ENCODE measurements at regions not wholly inside any gene's neighbourhood (a gene's known extent, or its start where the extent isn't known, plus 50 kb on each side); places are given as distances from the start of the nearest gene placed in this dataset.

GRCh38 chr1:58064166-58064565 is 482.4 kb downstream of the OMA1 start:
- Histone ChIP-seq H3K36me3 (ENCODE audit: control insufficient read depth in 1 of 2, insufficient read depth in 2 of 2, low read length in 2 of 2) (no peaks in the 10 kb centered on the region), H2AFZ (ENCODE audit: low read depth, low read length, poor library complexity, severe bottlenecking) (no peak overlapping the region), H3K4me2 (ENCODE audit: low read length) (no peak overlapping the region), H3K79me2 (ENCODE audit: insufficient read depth, low read length) (no peaks in the 10 kb centered on the region), H3K27ac (ENCODE audit: low read depth, low read length) (no peak overlapping the region), H3K9me3 (ENCODE audit: control insufficient read depth in 1 of 2, insufficient read depth in 1 of 2, low read depth in 1 of 2, low read length in 2 of 2) (no peaks in the 10 kb centered on the region), H3K9me2 (ENCODE audit: insufficient read depth) (no peaks in the 10 kb centered on the region), H3K27me3 (ENCODE audit: insufficient read depth, low read length) (peaks cover 3% of the 10 kb centered on the region; the same call in 1 of the 2 replicates), H3K4me1 (ENCODE audit: control insufficient read depth in 1 of 2, insufficient read depth in 2 of 2, low read length in 2 of 2) (no peaks in the 10 kb centered on the region), H3K9ac (ENCODE audit: low read length) (no peak overlapping the region), H3K4me3 (replicated peaks in 1 of 2; ENCODE audit: low read depth in 1 of 2, low read length in 2 of 2) (no peak overlapping the region), H4K20me1 (ENCODE audit: insufficient read depth) (no peaks in the 10 kb centered on the region)
- no TSS peak for BruUV-seq (replicated peaks)
- CTCF ChIA-PET: no interaction called here
- intact Hi-C loops (cut with micrococcal nuclease): no loop called here
- RAD21 ChIA-PET (ENCODE audit: low non-redundant PET in 1 of 2, low total read pairs in 2 of 2, uncharacterized antibody in 2 of 2, unreplicated experiment in 2 of 2): no interaction called here
- POLR2A ChIA-PET: no interaction called here
- DNase-seq (ENCODE audit: low read depth, low spot score): no peak
- no peak for ATAC-seq
- TF ChIP-seq CBX3 (IDR thresholded peaks at IDR 0.05; ENCODE audit: low read depth) (no peak), SRF (IDR thresholded peaks at IDR 0.05; ENCODE audit: low read depth) (no peak), CEBPB (IDR thresholded peaks at IDR 0.05; ENCODE audit: low read depth) (no peak), FOSL1 (IDR thresholded peaks at IDR 0.05; ENCODE audit: low read depth) (no peak), ZNF274 (IDR thresholded peaks at IDR 0.05; ENCODE audit: low read depth, low read length) (no peak), EZH2 (IDR thresholded peaks at IDR 0.05) (no peak), EZH2phosphoT487 (IDR thresholded peaks at IDR 0.05; ENCODE audit: borderline replicate concordance) (no peak), YY1 (IDR thresholded peaks at IDR 0.05; ENCODE audit: extremely low read depth, insufficient replicate concordance, low read depth, low read length) (no peak), CTCF (IDR thresholded peaks at IDR 0.05 in 2 of 3, conservative IDR thresholded peaks at IDR 0.05 in 1 of 3; ENCODE audit: borderline replicate concordance in 1 of 3, insufficient read depth in 1 of 3, low read depth in 2 of 3, low read length in 2 of 3) (no peak), ZFX (IDR thresholded peaks at IDR 0.05) (no peak)
- TF ChIP-seq, protein P1, sequence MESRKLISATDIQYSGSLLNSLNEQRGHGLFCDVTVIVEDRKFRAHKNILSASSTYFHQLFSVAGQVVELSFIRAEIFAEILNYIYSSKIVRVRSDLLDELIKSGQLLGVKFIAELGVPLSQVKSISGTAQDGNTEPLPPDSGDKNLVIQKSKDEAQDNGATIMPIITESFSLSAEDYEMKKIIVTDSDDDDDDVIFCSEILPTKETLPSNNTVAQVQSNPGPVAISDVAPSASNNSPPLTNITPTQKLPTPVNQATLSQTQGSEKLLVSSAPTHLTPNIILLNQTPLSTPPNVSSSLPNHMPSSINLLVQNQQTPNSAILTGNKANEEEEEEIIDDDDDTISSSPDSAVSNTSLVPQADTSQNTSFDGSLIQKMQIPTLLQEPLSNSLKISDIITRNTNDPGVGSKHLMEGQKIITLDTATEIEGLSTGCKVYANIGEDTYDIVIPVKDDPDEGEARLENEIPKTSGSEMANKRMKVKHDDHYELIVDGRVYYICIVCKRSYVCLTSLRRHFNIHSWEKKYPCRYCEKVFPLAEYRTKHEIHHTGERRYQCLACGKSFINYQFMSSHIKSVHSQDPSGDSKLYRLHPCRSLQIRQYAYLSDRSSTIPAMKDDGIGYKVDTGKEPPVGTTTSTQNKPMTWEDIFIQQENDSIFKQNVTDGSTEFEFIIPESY (IDR thresholded peaks at IDR 0.05; ENCODE audit: extremely low read depth, insufficient replicate concordance, low read length): no peak
- TF ChIP-seq, protein P2, sequence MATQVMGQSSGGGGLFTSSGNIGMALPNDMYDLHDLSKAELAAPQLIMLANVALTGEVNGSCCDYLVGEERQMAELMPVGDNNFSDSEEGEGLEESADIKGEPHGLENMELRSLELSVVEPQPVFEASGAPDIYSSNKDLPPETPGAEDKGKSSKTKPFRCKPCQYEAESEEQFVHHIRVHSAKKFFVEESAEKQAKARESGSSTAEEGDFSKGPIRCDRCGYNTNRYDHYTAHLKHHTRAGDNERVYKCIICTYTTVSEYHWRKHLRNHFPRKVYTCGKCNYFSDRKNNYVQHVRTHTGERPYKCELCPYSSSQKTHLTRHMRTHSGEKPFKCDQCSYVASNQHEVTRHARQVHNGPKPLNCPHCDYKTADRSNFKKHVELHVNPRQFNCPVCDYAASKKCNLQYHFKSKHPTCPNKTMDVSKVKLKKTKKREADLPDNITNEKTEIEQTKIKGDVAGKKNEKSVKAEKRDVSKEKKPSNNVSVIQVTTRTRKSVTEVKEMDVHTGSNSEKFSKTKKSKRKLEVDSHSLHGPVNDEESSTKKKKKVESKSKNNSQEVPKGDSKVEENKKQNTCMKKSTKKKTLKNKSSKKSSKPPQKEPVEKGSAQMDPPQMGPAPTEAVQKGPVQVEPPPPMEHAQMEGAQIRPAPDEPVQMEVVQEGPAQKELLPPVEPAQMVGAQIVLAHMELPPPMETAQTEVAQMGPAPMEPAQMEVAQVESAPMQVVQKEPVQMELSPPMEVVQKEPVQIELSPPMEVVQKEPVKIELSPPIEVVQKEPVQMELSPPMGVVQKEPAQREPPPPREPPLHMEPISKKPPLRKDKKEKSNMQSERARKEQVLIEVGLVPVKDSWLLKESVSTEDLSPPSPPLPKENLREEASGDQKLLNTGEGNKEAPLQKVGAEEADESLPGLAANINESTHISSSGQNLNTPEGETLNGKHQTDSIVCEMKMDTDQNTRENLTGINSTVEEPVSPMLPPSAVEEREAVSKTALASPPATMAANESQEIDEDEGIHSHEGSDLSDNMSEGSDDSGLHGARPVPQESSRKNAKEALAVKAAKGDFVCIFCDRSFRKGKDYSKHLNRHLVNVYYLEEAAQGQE (IDR thresholded peaks at IDR 0.05; ENCODE audit: low read depth): no peak
